OCI-LY7 (cell line): ENCODE measurements at regions not wholly inside any gene's neighbourhood (a gene's known extent, or its start where the extent isn't known, plus 50 kb on each side); places are given as distances from the start of the nearest gene placed in this dataset.

ENCODE experiments used
- BruUV-seq: library from RNA; stranded (reverse); fragments of 400-500 nt; replicated peaks from 2 replicates; lab custom pipeline; 2021; lab: Mats Ljungman, UMichigan
- CTCF ChIA-PET: fragments of 300-600 bp; sonication (Branson Sonifier 250); formaldehyde crosslinking; loops from one replicate; lab custom pipeline; 2022; ENCODE audit warnings: antibody characterized with exemption; ENCODE audit not compliant: unreplicated experiment; lab: Charles Lee
- POLR2A ChIA-PET: fragments of 300-600 bp; sonication (Branson Sonifier 250); formaldehyde crosslinking; loops from one replicate; lab custom pipeline; 2022; ENCODE audit warnings: antibody characterized with exemption; lab: Charles Lee
- DNase-seq: peaks from one replicate; pipeline ENCODE4 v3.0.0-alpha.2; 2015; ENCODE audit warnings: low spot score
- H2AFZ ChIP-seq: fragments of 200-600 bp; sonication (generic), shearing (Covaris generic); 2 replicates; pipeline ENCODE4 v1.6.1; 2014; ENCODE audit warnings: mild to moderate bottlenecking, antibody characterized with exemption, low read length, moderate library complexity
- H3K27ac ChIP-seq: fragments of 200-600 bp; sonication (generic); 2 replicates; pipeline ENCODE4 v1.5.1; 2014; ENCODE audit warnings: mixed run types, low read depth, mild to moderate bottlenecking, moderate library complexity, low read length, inconsistent platforms; ENCODE audit not compliant: poor library complexity, severe bottlenecking
- H3K36me3 ChIP-seq: fragments of 200-600 bp; sonication (generic); 2 replicates; pipeline ENCODE4 v1.6.1; 2014; ENCODE audit warnings: mild to moderate bottlenecking, antibody characterized with exemption, low read length, moderate library complexity, mixed read lengths; ENCODE audit not compliant: insufficient read depth
- H3K4me1 ChIP-seq: fragments of 200-600 bp; sonication (generic); 2 replicates; pipeline ENCODE4 v1.5.1; 2014; ENCODE audit warnings: mild to moderate bottlenecking, low read length; ENCODE audit not compliant: insufficient read depth, poor library complexity, severe bottlenecking
- H3K4me2 ChIP-seq: fragments of 200-600 bp; sonication (generic); 2 replicates; pipeline ENCODE4 v1.6.1; 2014; ENCODE audit warnings: mild to moderate bottlenecking, low read length
- H3K4me3 ChIP-seq: fragments of 200-600 bp; sonication (generic); 2 replicates; pipeline ENCODE4 v1.5.1; 2014; ENCODE audit warnings: mild to moderate bottlenecking, low read depth, low read length; ENCODE audit not compliant: poor library complexity, severe bottlenecking
- H3K79me2 ChIP-seq: fragments of 200-600 bp; sonication (generic); 2 replicates; pipeline ENCODE4 v1.6.1; 2016; ENCODE audit warnings: low read depth, mild to moderate bottlenecking, low read length, moderate library complexity, mixed read lengths; ENCODE audit not compliant: insufficient read depth
- H3K9me2 ChIP-seq: fragments of 200-600 bp; sonication (generic); 2 replicates; pipeline ENCODE4 v1.6.1; 2016; ENCODE audit warnings: mild to moderate bottlenecking, low read length, mixed read lengths; ENCODE audit not compliant: insufficient read depth
- H3K9me3 ChIP-seq: fragments of 200-600 bp; sonication (generic); 2 replicates; pipeline ENCODE4 v1.6.1; 2014; ENCODE audit warnings: mild to moderate bottlenecking, mixed run types, low read length, mixed read lengths
- H4K20me1 ChIP-seq: fragments of 200-600 bp; sonication (generic); 2 replicates; pipeline ENCODE4 v1.6.1; 2014; ENCODE audit warnings: mild to moderate bottlenecking, antibody characterized with exemption, low read length, moderate library complexity, mixed read lengths; ENCODE audit not compliant: insufficient read depth
- EZH2phosphoT487 ChIP-seq: fragments of 200-600 bp; sonication (generic); IDR thresholded peaks from 2 replicates; pipeline ENCODE4 v1.6.1; 2018; ENCODE audit warnings: low read depth, borderline replicate concordance, mild to moderate bottlenecking, mixed run types, antibody characterized with exemption, low read length, moderate library complexity, mixed read lengths
- intact Hi-C: fragments of 100-400 bp; cut with micrococcal nuclease; formaldehyde crosslinking; loops from one replicate; pipeline ENCODE4 v1.10.0; 2022; ENCODE audit not compliant: unreplicated experiment
- TF ChIP-seq, protein P1 (sequence below): fragments of 200-600 bp; sonication (generic); conservative IDR thresholded peaks from 2 replicates; pipeline ENCODE4 v1.5.1; 2014; ENCODE audit warnings: mild to moderate bottlenecking, antibody characterized with exemption, low read length, moderate library complexity, mixed read lengths

DNA sequence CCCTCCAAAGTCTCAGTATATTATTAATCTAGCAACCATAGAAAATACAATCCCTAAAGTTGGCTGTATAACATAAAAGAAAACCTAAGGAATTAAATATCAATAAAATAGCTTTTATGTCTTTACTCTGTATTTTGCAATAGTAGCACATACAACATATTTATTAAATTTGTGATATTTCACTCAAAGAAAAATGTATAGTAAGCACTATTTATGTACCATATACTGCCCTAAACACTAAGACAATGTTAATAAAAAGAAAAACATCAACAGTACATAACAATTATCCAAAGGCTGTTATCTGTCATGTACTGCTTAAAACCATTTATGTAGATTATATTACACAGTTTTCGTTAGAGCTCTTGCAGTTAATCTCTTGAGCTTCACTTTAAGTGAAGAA lies 834.5 kb upstream of the INTU start:
- no peaks in the 10 kb centered on the region for H3K36me3 ChIP-seq
- H3K27ac ChIP-seq, result no peak overlapping the region
- no peaks in the 10 kb centered on the region for H3K9me3 ChIP-seq
- intact Hi-C loops, result no loop called here
- POLR2A ChIA-PET, result no interaction called here
- no peak for TF ChIP-seq EZH2phosphoT487
- TF ChIP-seq, protein P1, sequence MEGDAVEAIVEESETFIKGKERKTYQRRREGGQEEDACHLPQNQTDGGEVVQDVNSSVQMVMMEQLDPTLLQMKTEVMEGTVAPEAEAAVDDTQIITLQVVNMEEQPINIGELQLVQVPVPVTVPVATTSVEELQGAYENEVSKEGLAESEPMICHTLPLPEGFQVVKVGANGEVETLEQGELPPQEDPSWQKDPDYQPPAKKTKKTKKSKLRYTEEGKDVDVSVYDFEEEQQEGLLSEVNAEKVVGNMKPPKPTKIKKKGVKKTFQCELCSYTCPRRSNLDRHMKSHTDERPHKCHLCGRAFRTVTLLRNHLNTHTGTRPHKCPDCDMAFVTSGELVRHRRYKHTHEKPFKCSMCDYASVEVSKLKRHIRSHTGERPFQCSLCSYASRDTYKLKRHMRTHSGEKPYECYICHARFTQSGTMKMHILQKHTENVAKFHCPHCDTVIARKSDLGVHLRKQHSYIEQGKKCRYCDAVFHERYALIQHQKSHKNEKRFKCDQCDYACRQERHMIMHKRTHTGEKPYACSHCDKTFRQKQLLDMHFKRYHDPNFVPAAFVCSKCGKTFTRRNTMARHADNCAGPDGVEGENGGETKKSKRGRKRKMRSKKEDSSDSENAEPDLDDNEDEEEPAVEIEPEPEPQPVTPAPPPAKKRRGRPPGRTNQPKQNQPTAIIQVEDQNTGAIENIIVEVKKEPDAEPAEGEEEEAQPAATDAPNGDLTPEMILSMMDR, result no peak
- no peak overlapping the region for H3K4me2 ChIP-seq
- no peak overlapping the region for H2AFZ ChIP-seq
- no peaks in the 10 kb centered on the region for H3K9me2 ChIP-seq
- CTCF ChIA-PET, result no interaction called here
- BruUV-seq, result no TSS peak
- no peaks in the 10 kb centered on the region for H4K20me1 ChIP-seq
- no peak for DNase-seq
- no peaks in the 10 kb centered on the region for H3K79me2 ChIP-seq
- H3K4me1 ChIP-seq, result no peaks in the 10 kb centered on the region
- no peak overlapping the region for H3K4me3 ChIP-seq

DNA sequence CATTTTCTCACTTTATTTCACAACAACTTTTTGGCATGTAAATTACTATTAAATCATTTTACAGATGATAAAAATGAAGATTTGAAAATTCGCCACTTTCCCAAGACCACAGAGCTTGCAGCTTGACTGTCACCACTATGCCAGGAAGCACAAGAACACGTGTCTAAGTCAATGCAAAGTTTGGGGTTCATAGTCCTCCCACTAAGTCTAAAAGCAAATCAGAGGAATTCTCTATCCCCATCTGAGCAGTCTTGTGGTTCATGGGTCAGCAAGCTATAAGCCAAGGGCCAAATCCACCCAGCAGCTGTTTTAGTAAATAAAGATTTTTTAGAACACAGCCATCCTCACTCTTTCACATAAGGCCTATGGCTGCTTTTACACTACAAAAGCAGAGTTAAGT lies 833.3 kb upstream of the INTU start:
- H3K27ac ChIP-seq, result no peak overlapping the region
- CTCF ChIA-PET, result no interaction called here
- no TSS peak for BruUV-seq
- no peak for DNase-seq
- no peaks in the 10 kb centered on the region for H3K79me2 ChIP-seq
- H3K4me3 ChIP-seq, result no peak overlapping the region
- no peaks in the 10 kb centered on the region for H3K4me1 ChIP-seq
- no peak overlapping the region for H3K4me2 ChIP-seq
- H3K9me3 ChIP-seq, result no peaks in the 10 kb centered on the region
- H3K36me3 ChIP-seq, result no peaks in the 10 kb centered on the region
- POLR2A ChIA-PET, result no interaction called here
- intact Hi-C loops, result no loop called here
- TF ChIP-seq EZH2phosphoT487, result no peak
- TF ChIP-seq, protein P1, result no peak
- no peak overlapping the region for H2AFZ ChIP-seq
- no peaks in the 10 kb centered on the region for H3K9me2 ChIP-seq
- H4K20me1 ChIP-seq, result no peaks in the 10 kb centered on the region

DNA sequence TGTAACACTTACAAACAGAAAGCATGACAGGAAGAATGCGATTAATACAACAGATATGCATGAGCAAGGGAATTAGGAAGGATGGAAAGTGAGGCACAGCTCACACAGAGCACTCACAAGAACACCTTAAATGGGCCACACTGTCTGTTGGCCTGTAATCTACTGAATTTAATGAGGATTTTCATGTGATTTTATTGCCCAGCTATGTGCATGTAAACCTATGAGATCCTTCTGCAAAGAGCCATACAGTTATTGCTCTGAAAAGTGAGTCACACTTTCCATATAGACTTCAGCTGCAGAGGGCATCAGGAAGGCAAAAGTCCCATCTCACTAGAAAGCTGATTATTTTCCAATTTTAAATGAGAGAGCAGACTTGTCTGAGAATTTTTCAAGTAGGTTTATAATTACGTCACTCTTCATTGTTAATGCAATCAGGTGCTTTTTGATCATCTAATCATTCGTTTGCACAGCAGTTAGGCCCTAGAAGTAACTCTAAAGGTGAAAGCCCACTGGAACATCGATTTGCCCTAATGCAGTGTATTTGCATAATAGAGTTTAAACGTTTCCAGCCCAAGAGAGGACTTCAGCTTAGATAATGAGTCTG lies 832.7 kb upstream of the INTU start:
- Histone ChIP-seq H3K27ac (no peak overlapping the region), H3K79me2 (no peaks in the 10 kb centered on the region), H4K20me1 (no peaks in the 10 kb centered on the region), H3K9me2 (no peaks in the 10 kb centered on the region), H3K4me1 (no peaks in the 10 kb centered on the region), H3K4me2 (no peak overlapping the region), H2AFZ (no peak overlapping the region), H3K9me3 (no peaks in the 10 kb centered on the region), H3K36me3 (no peaks in the 10 kb centered on the region), H3K4me3 (no peak overlapping the region)
- no peak for DNase-seq
- TF ChIP-seq EZH2phosphoT487, result no peak
- TF ChIP-seq, protein P1, result no peak
- CTCF ChIA-PET, result no interaction called here
- intact Hi-C loops, result no loop called here
- POLR2A ChIA-PET, result no interaction called here
- BruUV-seq, result no TSS peak
